ENCODE measurements at regions not wholly inside any gene's neighbourhood (a gene's known extent, or its start where the extent isn't known, plus 50 kb on each side); places are given as distances from the start of the nearest gene placed in this dataset.

DNA sequence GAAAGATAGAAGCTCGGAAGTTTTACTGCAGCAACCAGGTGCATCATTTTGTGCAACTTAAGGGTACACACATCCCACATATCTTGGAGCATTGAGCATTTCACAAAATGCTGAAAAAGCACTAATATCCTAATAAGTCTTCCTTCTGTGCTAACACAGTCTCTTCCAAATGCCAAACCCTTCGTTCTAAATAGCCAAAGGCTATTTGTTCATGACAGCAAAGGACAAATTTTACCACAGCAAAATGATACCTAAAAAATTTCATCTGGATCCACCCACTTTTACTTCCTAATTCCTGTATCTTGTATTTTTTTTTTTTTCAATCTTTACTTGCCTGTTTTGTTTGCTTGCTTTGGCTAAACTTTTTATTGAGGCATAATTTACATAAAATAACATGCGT, 435.0 kb downstream of the RND3 start:
- TF ChIP-seq, protein P1, sequence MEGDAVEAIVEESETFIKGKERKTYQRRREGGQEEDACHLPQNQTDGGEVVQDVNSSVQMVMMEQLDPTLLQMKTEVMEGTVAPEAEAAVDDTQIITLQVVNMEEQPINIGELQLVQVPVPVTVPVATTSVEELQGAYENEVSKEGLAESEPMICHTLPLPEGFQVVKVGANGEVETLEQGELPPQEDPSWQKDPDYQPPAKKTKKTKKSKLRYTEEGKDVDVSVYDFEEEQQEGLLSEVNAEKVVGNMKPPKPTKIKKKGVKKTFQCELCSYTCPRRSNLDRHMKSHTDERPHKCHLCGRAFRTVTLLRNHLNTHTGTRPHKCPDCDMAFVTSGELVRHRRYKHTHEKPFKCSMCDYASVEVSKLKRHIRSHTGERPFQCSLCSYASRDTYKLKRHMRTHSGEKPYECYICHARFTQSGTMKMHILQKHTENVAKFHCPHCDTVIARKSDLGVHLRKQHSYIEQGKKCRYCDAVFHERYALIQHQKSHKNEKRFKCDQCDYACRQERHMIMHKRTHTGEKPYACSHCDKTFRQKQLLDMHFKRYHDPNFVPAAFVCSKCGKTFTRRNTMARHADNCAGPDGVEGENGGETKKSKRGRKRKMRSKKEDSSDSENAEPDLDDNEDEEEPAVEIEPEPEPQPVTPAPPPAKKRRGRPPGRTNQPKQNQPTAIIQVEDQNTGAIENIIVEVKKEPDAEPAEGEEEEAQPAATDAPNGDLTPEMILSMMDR (conservative IDR thresholded peaks at IDR 0.05; ENCODE audit: low read length) = no peak
- no peak for TF ChIP-seq EZH2phosphoT487 (IDR thresholded peaks at IDR 0.05; ENCODE audit: borderline replicate concordance)

Measured in Loucy (cell line).